HL-60 (cell line): ENCODE measurements at regions not wholly inside any gene's neighbourhood (a gene's known extent, or its start where the extent isn't known, plus 50 kb on each side); places are given as distances from the start of the nearest gene placed in this dataset.

Experiments
- DNase-seq, 2 experiments: peaks; one replicate each; pipeline ENCODE4 v3.0.0-alpha.2; 2010 to 2020; ENCODE audit warnings: low read depth in 1 of 2, low spot score in 1 of 2
- H3K27ac ChIP-seq: fragments of 250-450 bp; sonication (Bioruptor Pico); replicated peaks from 2 replicates; pipeline ENCODE4 v1.5.1; 2020; ENCODE audit warnings: mild to moderate bottlenecking, moderate library complexity
- H3K27me3 ChIP-seq: fragments of 250-450 bp; sonication (Bioruptor Pico); 2 replicates; pipeline ENCODE4 v1.5.1; 2021; ENCODE audit warnings: mild to moderate bottlenecking, moderate library complexity; ENCODE audit not compliant: insufficient read depth, poor library complexity, severe bottlenecking
- H3K4me3 ChIP-seq: replicated peaks from 2 replicates; pipeline ENCODE4 v1.5.1; 2011; ENCODE audit warnings: mild to moderate bottlenecking, control low read depth, low read length; ENCODE audit not compliant: insufficient read depth
- GABPA ChIP-seq: IDR thresholded peaks from 2 replicates; pipeline ENCODE4 v1.6.1; 2012; ENCODE audit warnings: low read depth
- POLR2AphosphoS5 ChIP-seq: IDR thresholded peaks from 2 replicates; pipeline ENCODE4 v1.6.1; 2012; ENCODE audit warnings: low read depth
- REST ChIP-seq: IDR thresholded peaks from 2 replicates; pipeline ENCODE4 v1.6.1; 2012; ENCODE audit warnings: low read depth; ENCODE audit not compliant: insufficient replicate concordance
- SPI1 ChIP-seq: IDR thresholded peaks from 2 replicates; pipeline ENCODE4 v1.6.1; 2012; ENCODE audit warnings: low read depth, mild to moderate bottlenecking, borderline replicate concordance
- TF ChIP-seq, protein P1 (sequence below): IDR thresholded peaks from one replicate; pipeline ENCODE4 v1.5.1; 2011; ENCODE audit warnings: low read length, control low read depth, inconsistent platforms; ENCODE audit not compliant: insufficient read depth

GRCh38 chr3:162143180-162143579, 646.6 kb downstream of the OTOL1 start:
- H3K27me3 ChIP-seq: no peaks in the 10 kb centered on the region
- DNase-seq: no peak
- no peak overlapping the region for H3K27ac ChIP-seq
- TF ChIP-seq, protein P1, sequence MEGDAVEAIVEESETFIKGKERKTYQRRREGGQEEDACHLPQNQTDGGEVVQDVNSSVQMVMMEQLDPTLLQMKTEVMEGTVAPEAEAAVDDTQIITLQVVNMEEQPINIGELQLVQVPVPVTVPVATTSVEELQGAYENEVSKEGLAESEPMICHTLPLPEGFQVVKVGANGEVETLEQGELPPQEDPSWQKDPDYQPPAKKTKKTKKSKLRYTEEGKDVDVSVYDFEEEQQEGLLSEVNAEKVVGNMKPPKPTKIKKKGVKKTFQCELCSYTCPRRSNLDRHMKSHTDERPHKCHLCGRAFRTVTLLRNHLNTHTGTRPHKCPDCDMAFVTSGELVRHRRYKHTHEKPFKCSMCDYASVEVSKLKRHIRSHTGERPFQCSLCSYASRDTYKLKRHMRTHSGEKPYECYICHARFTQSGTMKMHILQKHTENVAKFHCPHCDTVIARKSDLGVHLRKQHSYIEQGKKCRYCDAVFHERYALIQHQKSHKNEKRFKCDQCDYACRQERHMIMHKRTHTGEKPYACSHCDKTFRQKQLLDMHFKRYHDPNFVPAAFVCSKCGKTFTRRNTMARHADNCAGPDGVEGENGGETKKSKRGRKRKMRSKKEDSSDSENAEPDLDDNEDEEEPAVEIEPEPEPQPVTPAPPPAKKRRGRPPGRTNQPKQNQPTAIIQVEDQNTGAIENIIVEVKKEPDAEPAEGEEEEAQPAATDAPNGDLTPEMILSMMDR: no peak
- no peak for TF ChIP-seq POLR2AphosphoS5
- no peak for TF ChIP-seq REST
- TF ChIP-seq SPI1: no peak
- TF ChIP-seq GABPA: no peak
- H3K4me3 ChIP-seq: no peak overlapping the region

DNA sequence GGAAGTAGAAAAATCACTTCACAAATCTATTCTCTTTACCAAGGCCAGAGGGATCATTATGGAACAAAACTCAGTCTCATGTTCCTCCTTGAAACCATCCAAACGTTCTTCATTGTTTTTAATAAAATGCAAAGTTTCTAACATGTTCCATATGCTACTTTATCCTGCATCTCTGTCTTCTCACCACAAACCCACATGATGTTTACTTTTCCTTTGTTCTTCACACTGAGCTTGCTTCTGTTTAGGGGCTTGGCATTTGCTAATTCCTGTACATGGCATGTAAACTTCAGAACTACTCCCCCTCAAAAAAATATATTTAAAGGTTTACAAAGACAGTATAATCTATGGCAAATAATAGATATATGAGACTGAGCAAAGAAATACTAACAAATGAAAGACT, 651.4 kb downstream of the OTOL1 start:
- Histone ChIP-seq H3K4me3 (no peak overlapping the region), H3K27ac (no peak overlapping the region), H3K27me3 (no peaks in the 10 kb centered on the region)
- TF ChIP-seq, protein P1: no peak
- TF ChIP-seq GABPA (no peak), REST (no peak), POLR2AphosphoS5 (no peak), SPI1 (no peak)
- DNase-seq: no peak

DNA sequence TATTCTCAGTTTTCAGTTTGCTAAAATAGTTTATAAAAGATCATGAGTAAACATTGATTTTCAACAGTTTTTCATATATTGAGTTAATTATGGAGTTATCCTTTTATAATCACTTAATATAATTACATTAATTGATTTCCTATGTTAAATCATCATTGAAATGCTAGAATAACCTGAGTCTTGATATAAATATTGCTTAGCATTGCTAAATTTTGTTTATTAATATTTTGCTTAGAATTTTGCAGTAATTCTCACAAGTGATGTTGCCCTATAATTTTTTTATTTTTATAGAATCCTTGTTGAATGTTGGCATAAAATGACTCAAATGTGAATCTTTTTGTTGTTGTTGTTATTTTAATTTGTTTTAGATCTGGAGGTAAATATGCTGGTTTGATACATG, 654.2 kb downstream of the OTOL1 start:
- no peak for TF ChIP-seq SPI1
- no peak for TF ChIP-seq REST

DNA sequence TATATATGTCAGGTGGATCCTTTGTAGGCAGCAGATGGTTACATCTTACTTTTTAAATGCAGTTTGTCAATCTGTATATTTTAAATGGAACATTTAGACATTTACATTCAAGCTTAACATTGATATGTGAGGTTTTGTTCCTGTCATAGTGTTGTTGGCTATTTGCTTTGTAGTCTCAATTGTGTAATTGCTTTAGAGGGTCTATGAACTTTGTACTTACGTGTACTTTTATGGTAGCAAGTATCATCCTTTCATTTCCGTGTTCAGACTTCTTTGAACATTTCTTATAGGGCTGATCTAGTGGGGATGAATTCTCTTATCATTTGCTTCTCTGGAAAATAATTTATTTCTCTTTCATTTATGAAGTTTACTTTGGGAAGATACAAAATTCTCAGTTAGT, 656.0 kb downstream of the OTOL1 start:
- no peak for DNase-seq

More for the DNA sequence above, 654.2 kb downstream of the OTOL1 start:
- no peaks in the 10 kb centered on the region for H3K27me3 ChIP-seq
- DNase-seq: no peak
- H3K4me3 ChIP-seq: no peak overlapping the region
- no peak overlapping the region for H3K27ac ChIP-seq

More for the DNA sequence above, 656.0 kb downstream of the OTOL1 start:
- Histone ChIP-seq H3K27me3 (no peaks in the 10 kb centered on the region), H3K27ac (no peak overlapping the region), H3K4me3 (no peak overlapping the region)
- TF ChIP-seq POLR2AphosphoS5 (no peak), REST (no peak), GABPA (no peak), SPI1 (no peak)
- TF ChIP-seq, protein P1: no peak
